ENCODE measurements at regions not wholly inside any gene's neighbourhood (a gene's known extent, or its start where the extent isn't known, plus 50 kb on each side); places are given as distances from the start of the nearest gene placed in this dataset.

GRCh38 chr2:5845798-5846330, 153.7 kb downstream of the SOX11 start:
- no peak for DNase-seq

DNA sequence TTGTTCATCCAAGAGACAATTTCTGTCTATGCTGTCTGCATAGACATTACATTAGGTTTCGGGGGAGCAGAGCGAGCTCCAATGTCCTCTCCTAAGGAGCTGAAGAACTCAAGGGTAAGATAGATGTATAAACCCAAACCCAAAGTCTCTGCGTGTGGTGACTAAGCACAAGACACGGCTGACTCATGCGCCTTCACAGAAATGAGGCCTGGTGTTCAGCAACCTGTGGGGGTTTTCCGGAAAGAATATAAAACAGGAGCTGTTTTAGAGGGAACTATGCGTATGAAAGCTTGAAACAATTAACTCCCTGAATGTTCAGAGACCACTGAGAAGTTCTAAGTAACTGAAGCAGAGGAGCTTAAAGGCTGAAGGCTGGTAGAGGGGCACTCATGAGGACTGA, 154.7 kb downstream of the SOX11 start:
- no peak for DNase-seq

- no peak for DNase-seq
These were observed 157.4 kb downstream of the SOX11 start for GRCh38 chr2:5849562-5849961.

- no peak for DNase-seq
These were observed 159.2 kb downstream of the SOX11 start for GRCh38 chr2:5851410-5851809.

DNA sequence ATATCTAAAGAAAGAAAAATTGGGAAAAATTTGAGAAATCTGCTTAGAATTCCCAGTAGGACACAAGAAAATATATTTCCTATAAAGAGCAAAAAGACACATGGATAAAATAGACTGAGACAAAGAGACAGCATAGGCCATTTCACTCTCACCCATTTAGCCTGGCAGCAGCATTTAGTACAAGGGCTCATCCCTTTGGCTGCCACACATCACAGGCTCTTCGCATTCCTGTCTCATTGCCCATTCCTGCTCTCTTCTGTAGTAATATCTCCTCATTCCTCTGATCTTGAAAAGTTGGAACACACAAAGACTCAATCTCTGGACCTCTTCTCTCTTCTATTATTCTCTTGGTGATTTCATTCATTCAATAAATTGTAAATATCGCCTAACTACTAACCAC, 162.6 kb downstream of the SOX11 start:
- no peak for DNase-seq

DNA sequence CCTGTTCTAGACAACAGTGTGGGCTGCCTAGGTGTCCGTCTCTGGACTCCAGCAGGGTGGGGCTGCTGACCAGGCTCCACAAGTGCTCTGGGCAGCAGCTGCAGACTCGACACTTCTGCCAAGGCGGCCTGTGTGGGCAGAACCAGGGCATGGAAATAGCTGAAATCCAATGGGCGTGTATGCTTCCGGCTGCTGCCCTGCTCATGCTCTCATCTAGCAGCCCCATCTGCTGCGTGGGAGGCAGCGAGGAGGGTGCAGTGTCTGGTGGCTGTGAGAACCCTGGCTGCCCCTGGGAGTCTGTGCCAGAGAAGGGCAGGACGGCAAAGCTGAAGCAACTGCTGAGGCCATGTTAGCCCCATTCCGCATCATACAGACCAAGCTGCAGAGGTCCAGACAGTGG, 174.9 kb downstream of the SOX11 start:
- no peak for DNase-seq

GRCh38 chr2:5868931-5869330, 176.7 kb downstream of the SOX11 start:
- no peak for DNase-seq

GRCh38 chr2:5869936-5870335, 177.8 kb downstream of the SOX11 start:
- no peak for DNase-seq

DNA sequence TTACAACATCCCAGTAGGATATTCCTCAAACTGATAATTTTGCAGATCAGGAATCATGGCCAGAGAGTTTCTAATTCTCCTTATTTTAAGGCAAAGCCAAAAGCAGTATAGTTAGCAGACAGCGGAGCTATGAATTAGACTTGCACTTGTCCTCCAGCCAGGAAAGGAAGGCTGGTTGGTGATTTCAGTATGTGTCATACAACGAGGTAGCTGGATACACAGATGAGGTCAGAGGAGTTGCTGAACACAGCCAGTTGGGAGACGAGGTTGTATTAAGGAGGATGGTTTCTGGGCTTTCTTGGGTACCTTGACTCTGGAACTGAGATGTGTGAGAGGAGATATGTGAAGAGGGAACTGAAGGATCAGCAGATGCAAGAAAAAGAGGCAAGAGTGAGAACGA, 185.2 kb downstream of the SOX11 start:
- no peak for DNase-seq

- DNase-seq = no peak
These were observed 193.4 kb downstream of the SOX11 start for GRCh38 chr2:5885451-5886173.

GRCh38 chr2:5886462-5886861, 194.3 kb downstream of the SOX11 start:
- no peak for DNase-seq

- DNase-seq = no peak
These were observed 195.9 kb downstream of the SOX11 start for GRCh38 chr2:5888126-5888525.

DNA sequence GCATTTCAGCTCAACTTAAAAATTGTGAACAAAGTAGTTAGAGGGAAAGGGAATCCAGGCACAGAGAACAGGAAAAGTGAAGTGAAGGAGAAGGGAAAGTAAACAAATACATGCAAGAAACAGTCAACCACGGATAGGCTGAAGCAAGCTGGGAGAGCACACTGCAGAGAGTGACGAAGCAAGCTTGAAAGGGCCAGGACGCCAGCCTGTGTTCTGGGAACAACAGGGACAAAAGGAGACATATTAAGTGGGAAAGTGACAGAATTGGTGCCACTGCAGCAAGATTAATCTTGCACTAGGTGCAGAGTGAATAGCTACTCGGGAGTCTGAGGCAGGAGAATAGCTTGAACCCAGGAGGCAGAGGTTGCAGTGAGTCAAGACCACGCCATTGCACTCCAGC, 197.3 kb downstream of the SOX11 start:
- no peak for DNase-seq

- DNase-seq = no peak
These were observed 202.2 kb downstream of the SOX11 start for GRCh38 chr2:5894355-5894754.

- no peak for DNase-seq
These were observed 203.1 kb downstream of the SOX11 start for GRCh38 chr2:5895284-5895683.

- DNase-seq = no peak
These were observed 205.1 kb downstream of the SOX11 start for GRCh38 chr2:5897249-5897648.

GRCh38 chr2:5898667-5899066, 206.5 kb downstream of the SOX11 start:
- DNase-seq = no peak

DNA sequence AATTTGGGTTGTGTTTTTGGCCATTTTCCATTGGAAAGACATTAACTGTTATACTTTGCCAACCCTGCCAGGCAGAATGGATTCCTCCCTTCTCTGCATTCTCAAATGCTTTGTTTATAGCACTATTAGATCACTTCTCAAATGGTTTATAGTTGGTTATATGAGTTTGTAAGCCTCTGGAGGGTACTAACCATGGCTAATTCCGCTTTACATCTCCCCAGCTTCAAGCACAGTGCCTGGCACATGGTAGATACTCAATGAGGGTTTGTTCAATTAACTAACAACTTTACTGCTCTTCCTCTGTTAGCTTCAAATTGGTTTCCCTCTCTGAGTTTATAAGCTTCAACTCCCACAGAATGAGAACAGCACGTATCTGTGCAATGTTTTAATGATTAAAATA, 213.5 kb downstream of the SOX11 start:
- DNase-seq = no peak

DNA sequence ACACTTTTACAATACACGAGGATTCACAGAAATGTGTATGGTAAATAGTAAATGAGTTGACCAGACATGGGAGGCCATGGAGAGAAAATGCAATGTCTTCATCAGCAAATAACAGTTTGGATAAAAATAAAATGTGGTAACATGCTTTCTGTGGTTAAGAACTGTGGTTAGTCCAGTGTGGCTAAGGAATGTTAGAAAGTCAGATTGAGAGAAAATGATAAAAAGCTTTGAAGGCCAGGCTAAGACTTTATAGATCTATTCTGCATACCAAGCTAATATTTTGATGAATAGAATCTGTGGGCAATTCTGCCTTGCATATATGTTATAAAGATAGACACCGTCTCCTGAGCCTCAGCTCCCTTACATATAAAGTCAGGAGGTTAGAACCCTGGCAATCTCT, 215.9 kb downstream of the SOX11 start:
- DNase-seq = no peak

- DNase-seq = no peak
These were observed 219.5 kb downstream of the SOX11 start for GRCh38 chr2:5911718-5912117.

DNA sequence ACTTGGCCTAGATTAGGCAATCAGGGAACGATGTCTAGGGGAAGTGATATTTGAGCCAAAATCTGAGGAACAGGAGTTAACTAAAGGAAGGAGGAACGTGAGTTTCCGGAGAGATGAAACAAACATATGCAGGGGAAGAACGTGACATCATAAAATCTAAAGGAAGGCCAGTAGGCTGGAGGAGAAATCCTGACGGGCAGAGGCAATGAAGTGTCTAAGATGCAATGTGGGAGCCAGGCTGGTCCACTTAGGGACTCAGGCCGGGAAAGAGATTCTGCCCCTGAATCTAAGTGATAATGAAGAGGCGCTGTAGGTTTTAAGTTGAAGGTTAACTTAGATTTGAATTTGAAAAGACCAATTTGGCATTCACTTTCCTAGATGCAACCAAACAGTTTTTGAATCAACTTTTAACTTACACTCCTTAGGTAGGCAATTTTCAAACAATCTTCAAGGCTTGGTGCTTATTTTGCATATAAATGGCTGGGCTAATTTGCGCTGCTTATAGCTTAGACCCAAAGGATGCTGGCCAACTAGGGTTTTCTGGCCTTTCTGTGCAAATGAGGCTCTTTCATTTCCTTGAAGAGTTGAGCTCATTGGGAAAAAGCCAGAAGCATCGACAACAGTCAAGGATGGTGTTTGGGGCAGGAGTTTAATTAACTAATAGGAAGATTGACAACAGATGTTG, 221.7 kb downstream of the SOX11 start:
- no peak for DNase-seq

DNA sequence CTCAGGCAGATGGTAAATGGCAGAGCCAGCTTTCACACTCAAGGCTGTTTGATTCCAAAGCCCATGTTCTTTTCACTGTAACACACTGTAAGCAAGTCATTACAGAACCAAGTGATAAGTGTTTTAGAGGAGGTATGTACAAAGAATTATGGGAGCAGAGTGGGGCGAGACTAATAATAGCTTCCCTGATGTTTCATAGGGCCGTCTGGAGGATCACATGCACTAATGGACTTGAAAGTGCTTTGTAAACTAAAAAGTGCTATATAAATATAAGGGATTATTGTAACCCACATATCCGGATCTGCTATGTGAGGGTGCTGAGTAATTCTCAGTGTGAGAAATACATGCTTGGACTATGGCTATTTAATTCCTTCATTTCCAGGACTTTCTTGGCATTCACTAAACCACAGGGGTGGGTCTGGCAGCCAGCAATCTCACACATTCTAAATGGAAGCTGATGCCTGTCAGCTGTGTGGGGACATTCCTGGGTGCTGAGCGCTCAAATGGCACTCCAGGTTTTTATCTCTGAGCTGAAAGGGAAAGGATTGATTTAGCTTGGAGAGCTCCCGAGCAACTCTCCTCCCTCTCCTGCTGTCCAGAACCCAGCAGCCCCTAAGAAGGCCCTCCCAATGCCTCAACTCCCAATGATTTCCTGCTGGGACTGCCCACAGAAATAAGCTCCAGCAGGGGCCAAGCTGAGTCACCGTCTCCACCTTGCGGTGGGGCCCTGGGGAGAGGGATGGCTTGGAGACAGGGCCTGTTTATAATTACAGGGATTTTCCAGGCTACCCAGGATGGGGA, 222.8 kb downstream of the SOX11 start:
- no peak for DNase-seq

DNA sequence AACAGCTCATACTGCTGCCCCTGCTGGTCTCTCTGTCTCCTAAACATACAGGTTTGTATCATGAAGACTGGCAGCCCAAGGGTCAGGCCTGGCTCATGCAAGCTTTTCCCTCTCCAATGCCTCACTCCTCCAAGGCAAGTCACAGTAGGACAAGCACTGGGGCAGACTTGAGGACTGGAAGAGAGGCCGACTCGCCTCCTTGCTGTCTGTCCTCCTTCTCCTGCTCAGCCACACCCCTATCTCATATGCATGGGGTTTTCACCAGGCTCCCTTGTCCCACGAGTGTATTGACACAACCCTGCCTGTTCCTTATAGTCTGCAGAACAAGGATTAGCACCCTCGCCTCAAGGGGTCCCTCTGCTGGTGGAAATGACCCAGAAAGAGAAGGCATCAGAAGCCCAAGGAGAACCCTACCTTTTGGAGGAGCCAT, 223.7 kb downstream of the SOX11 start:
- DNase-seq = no peak

All from activated CD8-positive, alpha-beta memory T cell treated with anti-CD3 and anti-CD28 coated beads for 24 hours (primary cell).